OCI-LY1 (cell line): ENCODE measurements at regions not wholly inside any gene's neighbourhood (a gene's known extent, or its start where the extent isn't known, plus 50 kb on each side); places are given as distances from the start of the nearest gene placed in this dataset.
A peak's percentile ranks its signal among the peaks of the same experiment; 100 is the strongest.

Source experiments
- H2AFZ ChIP-seq: fragments of 200-600 bp; sonication (generic), shearing (Covaris generic); 2 replicates; pipeline ENCODE4 v1.6.0; 2014; ENCODE audit warnings: antibody characterized with exemption, mild to moderate bottlenecking, low read length
- H3F3A ChIP-seq: fragments of 200-600 bp; sonication (generic), shearing (Covaris generic); 2 replicates; pipeline ENCODE4 v1.6.0; 2014; ENCODE audit warnings: mild to moderate bottlenecking, antibody characterized with exemption, low read length, moderate library complexity; ENCODE audit not compliant: insufficient read depth
- H3K27ac ChIP-seq: fragments of 200-600 bp; sonication (generic); 2 replicates; pipeline ENCODE4 v1.5.1; 2014; ENCODE audit warnings: low read length, mixed run types, mild to moderate bottlenecking, low read depth; ENCODE audit not compliant: poor library complexity, severe bottlenecking
- H3K27me3 ChIP-seq: fragments of 200-600 bp; sonication (generic); 2 replicates; pipeline ENCODE4 v1.6.0; 2014; ENCODE audit warnings: antibody characterized with exemption, mild to moderate bottlenecking, low read length, moderate library complexity; ENCODE audit not compliant: insufficient read depth
- H3K36me3 ChIP-seq: fragments of 200-600 bp; sonication (generic); 2 replicates; pipeline ENCODE4 v1.6.1; 2014; ENCODE audit warnings: mild to moderate bottlenecking, antibody characterized with exemption, low read length, moderate library complexity, mixed read lengths; ENCODE audit not compliant: insufficient read depth
- H3K4me1 ChIP-seq: fragments of 200-600 bp; sonication (generic); 2 replicates; pipeline ENCODE4 v1.5.1; 2014; ENCODE audit warnings: mild to moderate bottlenecking, low read length, moderate library complexity; ENCODE audit not compliant: insufficient read depth, severe bottlenecking
- H3K4me2 ChIP-seq: fragments of 200-600 bp; sonication (generic), shearing (Covaris generic); 2 replicates; pipeline ENCODE4 v1.6.1; 2014; ENCODE audit warnings: low read length
- H3K4me3 ChIP-seq: fragments of 200-600 bp; sonication (generic); 2 replicates; pipeline ENCODE4 v1.5.1; 2014; ENCODE audit warnings: low read length, low read depth, mild to moderate bottlenecking, mixed read lengths; ENCODE audit not compliant: poor library complexity, severe bottlenecking
- H3K79me2 ChIP-seq: fragments of 200-600 bp; shearing (Covaris generic); 2 replicates; pipeline ENCODE4 v1.6.1; 2016; ENCODE audit warnings: mixed run types, low read length, mixed read lengths; ENCODE audit not compliant: insufficient read depth
- H3K9ac ChIP-seq: fragments of 200-600 bp; sonication (generic), shearing (Covaris generic); 2 replicates; pipeline ENCODE4 v1.6.1; 2014; ENCODE audit warnings: mild to moderate bottlenecking, low read length, mixed read lengths
- H3K9me2 ChIP-seq: fragments of 200-600 bp; sonication (generic), shearing (Covaris generic); 2 replicates; pipeline ENCODE4 v1.6.1; 2014; ENCODE audit warnings: low read depth, mild to moderate bottlenecking, low read length, mixed read lengths
- H3K9me3 ChIP-seq: fragments of 200-600 bp; shearing (Covaris generic); 2 replicates; pipeline ENCODE4 v1.6.1; 2014; ENCODE audit warnings: low read length, mixed read lengths
- H4K20me1 ChIP-seq: fragments of 200-600 bp; sonication (generic), shearing (Covaris generic); 2 replicates; pipeline ENCODE4 v1.6.0; 2016; ENCODE audit warnings: mild to moderate bottlenecking, low read length; ENCODE audit not compliant: insufficient read depth
- EZH2 ChIP-seq: fragments of 200-600 bp; sonication (generic), shearing (Covaris generic); IDR thresholded peaks from 2 replicates; pipeline ENCODE4 v1.8.0; 2017; ENCODE audit warnings: borderline replicate concordance, mixed run types, mild to moderate bottlenecking, antibody characterized with exemption, low read length, moderate library complexity, mixed read lengths
- TF ChIP-seq, protein P1 (sequence below): fragments of 200-600 bp; sonication (generic), shearing (Covaris generic); IDR thresholded peaks from 2 replicates; pipeline ENCODE4 v1.5.1; 2017; ENCODE audit warnings: mild to moderate bottlenecking, antibody characterized with exemption, low read length, moderate library complexity, mixed read lengths

DNA sequence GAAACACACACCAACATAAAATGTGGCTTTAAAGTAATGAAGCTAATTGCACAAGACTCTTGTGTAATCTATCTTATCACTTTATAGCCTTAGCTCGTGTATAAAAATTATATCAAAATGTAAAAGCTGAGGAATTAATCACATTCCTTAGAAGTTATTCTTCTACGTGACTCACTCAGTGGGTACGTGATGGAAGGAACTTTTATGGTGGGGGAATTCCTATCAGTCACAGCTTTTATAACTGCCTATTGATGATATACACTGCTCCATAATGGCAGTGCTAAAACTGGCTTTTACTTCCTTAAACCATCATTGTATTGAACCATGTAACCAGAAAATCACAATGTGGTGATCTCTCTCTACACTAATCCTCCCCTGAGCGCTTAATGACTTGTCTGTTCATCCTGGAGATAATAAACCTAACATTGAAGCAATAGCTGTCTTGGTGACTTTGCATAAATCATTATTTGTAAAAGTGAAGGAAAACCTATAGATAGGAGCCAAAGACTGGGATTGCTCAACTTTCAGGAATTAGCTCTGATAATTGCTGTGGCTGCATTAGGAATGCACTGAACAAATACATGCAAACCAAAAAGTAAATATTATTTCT is 276.7 kb downstream of the GBA3 start:
- Histone ChIP-seq H3K36me3 (no peaks in the 10 kb centered on the region), H3K9me2 (no peaks in the 10 kb centered on the region), H3F3A (no peaks in the 10 kb centered on the region), H3K9me3 (no peaks in the 10 kb centered on the region), H3K27me3 (no peaks in the 10 kb centered on the region), H3K9ac (no peak overlapping the region), H3K4me1 (no peaks in the 10 kb centered on the region), H3K79me2 (no peaks in the 10 kb centered on the region), H3K27ac (no peak overlapping the region), H3K4me3 (no peak overlapping the region), H4K20me1 (no peaks in the 10 kb centered on the region), H3K4me2 (no peak overlapping the region), H2AFZ (no peak overlapping the region)
- TF ChIP-seq EZH2: no peak
- TF ChIP-seq, protein P1, sequence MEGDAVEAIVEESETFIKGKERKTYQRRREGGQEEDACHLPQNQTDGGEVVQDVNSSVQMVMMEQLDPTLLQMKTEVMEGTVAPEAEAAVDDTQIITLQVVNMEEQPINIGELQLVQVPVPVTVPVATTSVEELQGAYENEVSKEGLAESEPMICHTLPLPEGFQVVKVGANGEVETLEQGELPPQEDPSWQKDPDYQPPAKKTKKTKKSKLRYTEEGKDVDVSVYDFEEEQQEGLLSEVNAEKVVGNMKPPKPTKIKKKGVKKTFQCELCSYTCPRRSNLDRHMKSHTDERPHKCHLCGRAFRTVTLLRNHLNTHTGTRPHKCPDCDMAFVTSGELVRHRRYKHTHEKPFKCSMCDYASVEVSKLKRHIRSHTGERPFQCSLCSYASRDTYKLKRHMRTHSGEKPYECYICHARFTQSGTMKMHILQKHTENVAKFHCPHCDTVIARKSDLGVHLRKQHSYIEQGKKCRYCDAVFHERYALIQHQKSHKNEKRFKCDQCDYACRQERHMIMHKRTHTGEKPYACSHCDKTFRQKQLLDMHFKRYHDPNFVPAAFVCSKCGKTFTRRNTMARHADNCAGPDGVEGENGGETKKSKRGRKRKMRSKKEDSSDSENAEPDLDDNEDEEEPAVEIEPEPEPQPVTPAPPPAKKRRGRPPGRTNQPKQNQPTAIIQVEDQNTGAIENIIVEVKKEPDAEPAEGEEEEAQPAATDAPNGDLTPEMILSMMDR: no peak

DNA sequence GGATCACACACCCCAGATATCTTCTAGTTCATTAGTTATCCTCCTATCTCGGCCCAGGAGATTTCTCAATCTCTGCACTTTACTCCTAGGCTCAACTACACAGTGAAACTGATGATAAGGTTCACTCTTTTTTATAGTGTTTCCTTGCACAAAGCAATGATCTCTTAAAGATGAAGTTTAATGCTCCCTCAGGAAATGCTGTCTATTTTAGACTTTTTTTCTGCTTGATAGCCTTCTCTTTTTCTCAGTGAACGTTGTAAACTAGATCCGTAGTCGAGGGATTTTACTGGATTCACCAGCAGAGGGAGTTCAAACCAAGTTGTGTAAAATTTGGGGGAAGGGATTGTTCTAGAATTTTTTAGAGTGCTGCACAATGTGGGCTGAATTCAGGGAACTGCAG is 269.6 kb downstream of the GBA3 start:
- Histone ChIP-seq H3K9ac (no peak overlapping the region), H4K20me1 (no peaks in the 10 kb centered on the region), H3K9me3 (no peaks in the 10 kb centered on the region), H3F3A (no peaks in the 10 kb centered on the region), H3K79me2 (no peaks in the 10 kb centered on the region), H3K27me3 (no peaks in the 10 kb centered on the region), H2AFZ (no peak overlapping the region), H3K36me3 (no peaks in the 10 kb centered on the region), H3K4me2 (no peak overlapping the region), H3K27ac (no peak overlapping the region), H3K4me1 (no peaks in the 10 kb centered on the region), H3K9me2 (no peaks in the 10 kb centered on the region), H3K4me3 (no peak overlapping the region)
- TF ChIP-seq, protein P1: peak; percentile 12; the same call in 1 of the 2 replicates
- no peak for TF ChIP-seq EZH2

DNA sequence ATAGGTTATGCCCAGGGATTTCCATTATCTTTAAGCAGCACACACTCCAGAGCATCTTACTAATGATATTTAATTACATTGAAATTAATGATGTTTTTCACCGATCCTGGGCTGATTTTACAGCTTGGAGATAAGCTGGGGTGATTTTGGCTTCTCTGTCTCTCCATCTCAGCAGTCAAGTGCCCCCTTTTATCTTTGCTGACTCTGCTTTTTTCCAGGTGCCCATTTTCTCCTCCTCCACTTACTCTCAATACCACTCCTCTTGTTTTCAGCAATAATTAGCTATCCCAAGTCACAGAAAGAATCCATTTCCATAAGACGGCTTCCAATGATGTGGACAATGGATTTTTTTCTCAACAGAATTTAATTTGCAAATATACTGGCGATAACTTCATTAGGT is 266.7 kb downstream of the GBA3 start:
- no peaks in the 10 kb centered on the region for H4K20me1 ChIP-seq
- H3K27ac ChIP-seq: no peak overlapping the region

More for the DNA sequence above, 266.7 kb downstream of the GBA3 start:
- H3K36me3 ChIP-seq: no peaks in the 10 kb centered on the region
- no peak overlapping the region for H2AFZ ChIP-seq
- H3K9me2 ChIP-seq: no peaks in the 10 kb centered on the region
- no peaks in the 10 kb centered on the region for H3K4me1 ChIP-seq
- H3K4me3 ChIP-seq: no peak overlapping the region
- H3K9me3 ChIP-seq: no peaks in the 10 kb centered on the region
- H3K79me2 ChIP-seq: no peaks in the 10 kb centered on the region
- no peak overlapping the region for H3K4me2 ChIP-seq
- H3K27me3 ChIP-seq: no peaks in the 10 kb centered on the region
- TF ChIP-seq, protein P1: no peak
- no peak for TF ChIP-seq EZH2
- no peaks in the 10 kb centered on the region for H3F3A ChIP-seq
- H3K9ac ChIP-seq: no peak overlapping the region
